ENCODE measurements at regions not wholly inside any gene's neighbourhood (a gene's known extent, or its start where the extent isn't known, plus 50 kb on each side); places are given as distances from the start of the nearest gene placed in this dataset.

- H3K4me3 Mint-ChIP-seq: no peak overlapping the region
- DNase-seq: no peak
- no peaks in the 10 kb centered on the region for H3K4me1 Mint-ChIP-seq
- intact Hi-C loops (cut with micrococcal nuclease): no loop called here
- H3K27ac Mint-ChIP-seq: no peak overlapping the region
- H3K27me3 Mint-ChIP-seq: no peaks in the 10 kb centered on the region
- peaks cover 3% of the 10 kb centered on the region for H3K9me3 Mint-ChIP-seq
- no peaks in the 10 kb centered on the region for H3K36me3 Mint-ChIP-seq (ENCODE audit: low read depth)
Observed at GRCh38 chr14:42078345-42078744, 471.7 kb downstream of the LRFN5 start.

DNA sequence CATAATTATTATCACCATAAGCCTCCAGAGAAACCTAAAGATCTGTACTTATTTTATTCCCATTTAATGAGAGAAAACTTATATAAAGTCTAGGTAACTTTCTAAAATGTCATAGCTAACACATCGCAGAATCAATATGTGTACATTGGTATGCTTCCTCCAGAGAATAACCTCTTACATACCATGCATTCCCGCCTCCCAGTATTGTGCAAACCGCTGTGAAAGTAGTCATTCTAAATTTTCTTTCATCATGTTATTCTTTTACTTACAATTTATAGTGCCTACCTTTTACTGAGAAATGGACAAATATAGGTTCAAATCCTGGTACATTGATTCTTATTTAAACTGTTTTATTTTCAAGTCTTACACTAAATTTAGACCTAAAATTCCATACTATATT, 463.4 kb downstream of the LRFN5 start:
- no peaks in the 10 kb centered on the region for H3K27me3 Mint-ChIP-seq

GRCh38 chr14:42057111-42057510, 450.4 kb downstream of the LRFN5 start:
- Mint-ChIP-seq H3K27me3 (no peaks in the 10 kb centered on the region), H3K36me3 (ENCODE audit: low read depth) (no peaks in the 10 kb centered on the region), H3K4me3 (no peak overlapping the region), H3K27ac (no peak overlapping the region), H3K4me1 (no peaks in the 10 kb centered on the region), H3K9me3 (no peaks in the 10 kb centered on the region)
- intact Hi-C loops (cut with micrococcal nuclease): no loop called here
- no peak for DNase-seq

More for the DNA sequence above, 463.4 kb downstream of the LRFN5 start:
- H3K27ac Mint-ChIP-seq: no peak overlapping the region
- intact Hi-C loops (cut with micrococcal nuclease): no loop called here
- no peak for DNase-seq
- no peaks in the 10 kb centered on the region for H3K4me1 Mint-ChIP-seq
- peaks cover 3% of the 10 kb centered on the region for H3K9me3 Mint-ChIP-seq
- H3K36me3 Mint-ChIP-seq (ENCODE audit: low read depth): no peaks in the 10 kb centered on the region
- H3K4me3 Mint-ChIP-seq: no peak overlapping the region

- H3K4me1 Mint-ChIP-seq: no peaks in the 10 kb centered on the region
- intact Hi-C loops (cut with micrococcal nuclease): no loop called here
- no peak overlapping the region for H3K4me3 Mint-ChIP-seq
- no peaks in the 10 kb centered on the region for H3K36me3 Mint-ChIP-seq (ENCODE audit: low read depth)
- H3K27ac Mint-ChIP-seq: no peak overlapping the region
- no peaks in the 10 kb centered on the region for H3K27me3 Mint-ChIP-seq
- H3K9me3 Mint-ChIP-seq: peaks cover 3% of the 10 kb centered on the region
- no peak for DNase-seq
Observed at GRCh38 chr14:42047421-42048055, 440.9 kb downstream of the LRFN5 start.

GRCh38 chr14:42045383-42045782, 438.7 kb downstream of the LRFN5 start:
- intact Hi-C loops (cut with micrococcal nuclease): no loop called here
- Mint-ChIP-seq H3K36me3 (ENCODE audit: low read depth) (no peaks in the 10 kb centered on the region), H3K4me1 (no peaks in the 10 kb centered on the region), H3K27me3 (no peaks in the 10 kb centered on the region), H3K4me3 (no peak overlapping the region), H3K9me3 (peaks cover 3% of the 10 kb centered on the region), H3K27ac (no peak overlapping the region)
- no peak for DNase-seq

DNA sequence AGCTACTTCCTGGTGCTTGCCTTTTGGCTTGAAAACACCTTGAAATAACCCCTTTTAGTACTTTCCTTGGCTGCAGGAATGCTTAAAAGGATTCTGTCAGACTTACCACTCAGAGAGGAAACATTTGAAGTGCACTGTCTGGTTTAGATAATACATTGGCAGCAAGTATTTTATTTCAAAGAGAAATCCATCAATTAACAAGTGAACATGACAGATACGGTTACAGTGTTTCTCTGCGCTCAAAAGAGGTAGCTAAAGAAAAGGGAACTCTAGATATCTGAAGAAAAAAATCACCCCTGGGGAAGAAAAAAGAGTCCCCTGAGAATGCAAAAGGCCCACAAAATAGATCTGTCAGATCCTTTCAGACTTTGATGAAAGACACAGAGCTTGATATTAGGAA, 421.9 kb downstream of the LRFN5 start:
- Mint-ChIP-seq H3K27ac (no peak overlapping the region), H3K4me1 (no peaks in the 10 kb centered on the region), H3K27me3 (no peaks in the 10 kb centered on the region), H3K9me3 (peaks cover 5% of the 10 kb centered on the region), H3K36me3 (ENCODE audit: low read depth) (no peaks in the 10 kb centered on the region), H3K4me3 (no peak overlapping the region)
- DNase-seq: no peak
- intact Hi-C loops (cut with micrococcal nuclease): no loop called here

DNA sequence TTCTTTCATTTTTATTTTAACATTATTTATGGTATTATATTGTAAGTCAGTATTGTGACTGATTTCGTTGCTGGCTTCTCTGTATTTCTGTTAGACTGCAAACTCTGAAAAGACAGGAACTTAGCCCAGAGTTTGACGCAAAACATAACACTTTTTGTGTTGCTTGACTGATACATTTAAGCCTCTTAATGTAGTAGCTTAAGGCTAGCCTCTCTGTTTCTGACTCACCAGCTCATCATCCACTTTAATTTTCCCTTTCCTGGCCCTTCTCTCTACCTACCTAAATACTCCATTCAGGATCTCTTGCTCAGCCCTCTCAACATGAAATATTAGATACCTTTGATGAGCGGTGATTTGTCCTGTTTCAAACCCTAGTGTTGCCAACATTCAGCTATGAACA, 420.6 kb downstream of the LRFN5 start:
- intact Hi-C loops (cut with micrococcal nuclease): no loop called here
- no peaks in the 10 kb centered on the region for H3K4me1 Mint-ChIP-seq
- no peak for DNase-seq
- H3K36me3 Mint-ChIP-seq (ENCODE audit: low read depth): no peaks in the 10 kb centered on the region
- H3K9me3 Mint-ChIP-seq: peaks cover 5% of the 10 kb centered on the region
- H3K4me3 Mint-ChIP-seq: no peak overlapping the region
- H3K27ac Mint-ChIP-seq: no peak overlapping the region
- no peaks in the 10 kb centered on the region for H3K27me3 Mint-ChIP-seq

DNA sequence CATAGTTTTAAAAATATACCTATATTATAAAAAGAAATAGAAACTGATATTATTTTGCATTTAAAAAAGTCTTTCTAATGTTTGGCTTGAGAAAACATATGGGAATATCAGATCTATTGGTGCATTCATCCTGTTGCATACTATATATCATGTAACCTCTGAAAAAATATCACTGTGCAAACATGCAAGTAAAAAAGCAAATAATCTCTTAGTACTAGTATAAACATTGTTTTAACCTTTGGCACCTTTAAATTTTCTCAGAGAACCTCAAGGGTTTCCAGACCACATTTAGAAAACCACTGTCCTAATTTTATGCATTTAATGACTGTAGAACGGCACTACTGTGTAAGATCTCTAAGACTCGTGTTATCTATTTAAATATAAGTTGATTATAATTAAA, 416.8 kb downstream of the LRFN5 start:
- intact Hi-C loops (cut with micrococcal nuclease): no loop called here
- no peak overlapping the region for H3K4me3 Mint-ChIP-seq

GRCh38 chr14:42014301-42014700, 407.6 kb downstream of the LRFN5 start:
- intact Hi-C loops (cut with micrococcal nuclease): no loop called here
- H3K9me3 Mint-ChIP-seq: peaks cover 8% of the 10 kb centered on the region
- H3K4me3 Mint-ChIP-seq: no peak overlapping the region
- H3K27ac Mint-ChIP-seq: no peak overlapping the region
- no peaks in the 10 kb centered on the region for H3K27me3 Mint-ChIP-seq
- no peak for DNase-seq
- no peaks in the 10 kb centered on the region for H3K36me3 Mint-ChIP-seq (ENCODE audit: low read depth)
- H3K4me1 Mint-ChIP-seq: no peaks in the 10 kb centered on the region

More for the DNA sequence above, 416.8 kb downstream of the LRFN5 start:
- H3K36me3 Mint-ChIP-seq (ENCODE audit: low read depth): no peaks in the 10 kb centered on the region
- H3K27ac Mint-ChIP-seq: no peak overlapping the region
- no peaks in the 10 kb centered on the region for H3K4me1 Mint-ChIP-seq
- no peak for DNase-seq
- H3K27me3 Mint-ChIP-seq: no peaks in the 10 kb centered on the region
- peaks cover 10% of the 10 kb centered on the region for H3K9me3 Mint-ChIP-seq

GRCh38 chr14:42013559-42013958, 406.9 kb downstream of the LRFN5 start:
- DNase-seq: no peak
- Mint-ChIP-seq H3K27me3 (no peaks in the 10 kb centered on the region), H3K4me3 (no peak overlapping the region), H3K9me3 (peaks cover 4% of the 10 kb centered on the region), H3K36me3 (ENCODE audit: low read depth) (no peaks in the 10 kb centered on the region), H3K4me1 (no peaks in the 10 kb centered on the region), H3K27ac (no peak overlapping the region)
- intact Hi-C loops (cut with micrococcal nuclease): no loop called here

- DNase-seq: no peak
- Mint-ChIP-seq H3K27ac (no peak overlapping the region), H3K9me3 (peaks cover 4% of the 10 kb centered on the region), H3K4me3 (no peak overlapping the region), H3K4me1 (no peaks in the 10 kb centered on the region), H3K36me3 (ENCODE audit: low read depth) (no peaks in the 10 kb centered on the region), H3K27me3 (no peaks in the 10 kb centered on the region)
- intact Hi-C loops (cut with micrococcal nuclease): no loop called here
Observed at GRCh38 chr14:42013153-42013552, 406.5 kb downstream of the LRFN5 start.

- Mint-ChIP-seq H3K27me3 (no peaks in the 10 kb centered on the region), H3K27ac (no peak overlapping the region), H3K36me3 (ENCODE audit: low read depth) (no peaks in the 10 kb centered on the region), H3K4me1 (no peaks in the 10 kb centered on the region), H3K4me3 (no peak overlapping the region), H3K9me3 (no peaks in the 10 kb centered on the region)
- no peak for DNase-seq
- intact Hi-C loops (cut with micrococcal nuclease): no loop called here
Observed at GRCh38 chr14:42011221-42011620, 404.5 kb downstream of the LRFN5 start.

- Mint-ChIP-seq H3K4me1 (no peaks in the 10 kb centered on the region), H3K27me3 (no peaks in the 10 kb centered on the region), H3K36me3 (ENCODE audit: low read depth) (no peaks in the 10 kb centered on the region), H3K9me3 (no peaks in the 10 kb centered on the region), H3K4me3 (no peak overlapping the region), H3K27ac (no peak overlapping the region)
- no peak for DNase-seq
- intact Hi-C loops (cut with micrococcal nuclease): no loop called here
Observed at GRCh38 chr14:42004321-42004720, 397.6 kb downstream of the LRFN5 start.

DNA sequence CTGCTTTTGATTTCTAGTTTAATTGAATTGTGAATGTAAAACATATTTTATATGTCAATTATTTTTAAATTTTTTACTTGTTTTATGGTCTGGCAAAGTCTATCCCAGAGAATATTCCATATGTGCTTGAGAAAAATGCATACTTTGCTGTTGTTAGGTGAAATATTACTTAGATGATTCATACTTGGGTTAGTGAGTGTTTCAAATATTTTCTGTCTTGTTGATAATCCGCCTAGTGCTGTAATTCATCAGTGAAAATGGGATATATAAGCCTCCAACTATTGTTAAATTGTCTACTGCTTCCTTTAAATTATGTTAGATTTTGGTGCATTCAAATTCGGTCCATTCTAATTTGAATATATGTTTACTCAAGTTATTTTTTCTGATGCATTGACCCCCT, 395.5 kb downstream of the LRFN5 start:
- no peaks in the 10 kb centered on the region for H3K4me1 Mint-ChIP-seq
- H3K27ac Mint-ChIP-seq: no peak overlapping the region
- no peaks in the 10 kb centered on the region for H3K27me3 Mint-ChIP-seq
- no peak overlapping the region for H3K4me3 Mint-ChIP-seq
- intact Hi-C loops (cut with micrococcal nuclease): no loop called here
- DNase-seq: no peak
- no peaks in the 10 kb centered on the region for H3K36me3 Mint-ChIP-seq (ENCODE audit: low read depth)
- no peaks in the 10 kb centered on the region for H3K9me3 Mint-ChIP-seq

- no peak for DNase-seq
- no peaks in the 10 kb centered on the region for H3K27me3 Mint-ChIP-seq
- no peak overlapping the region for H3K4me3 Mint-ChIP-seq
- H3K27ac Mint-ChIP-seq: no peak overlapping the region
- no peaks in the 10 kb centered on the region for H3K36me3 Mint-ChIP-seq (ENCODE audit: low read depth)
- intact Hi-C loops (cut with micrococcal nuclease): no loop called here
- H3K9me3 Mint-ChIP-seq: no peaks in the 10 kb centered on the region
- H3K4me1 Mint-ChIP-seq: no peaks in the 10 kb centered on the region
Observed at GRCh38 chr14:42001431-42001830, 394.8 kb downstream of the LRFN5 start.
